ENCODE measurements at regions not wholly inside any gene's neighbourhood (a gene's known extent, or its start where the extent isn't known, plus 50 kb on each side); places are given as distances from the start of the nearest gene placed in this dataset.

DNA sequence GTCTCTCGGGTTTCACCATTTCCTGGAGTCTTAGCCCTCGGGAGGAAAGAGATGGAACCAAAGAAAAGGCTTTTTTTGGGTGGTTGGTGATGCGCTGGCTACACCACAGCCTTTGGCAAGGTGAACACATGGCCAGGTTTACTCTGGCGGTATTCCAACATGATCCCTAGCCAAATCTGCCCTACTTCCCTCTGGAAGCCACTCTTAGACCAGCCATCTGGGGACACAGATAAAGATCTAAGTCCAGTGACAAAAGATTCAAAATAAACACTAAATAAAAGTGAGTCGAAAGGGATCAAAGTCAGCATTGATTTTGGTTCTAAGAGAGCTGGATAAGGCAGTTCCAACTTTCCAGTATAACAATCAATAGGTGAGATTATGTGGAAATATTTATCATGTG, 694.5 kb downstream of the VRK1 start:
- TF ChIP-seq, protein P1, sequence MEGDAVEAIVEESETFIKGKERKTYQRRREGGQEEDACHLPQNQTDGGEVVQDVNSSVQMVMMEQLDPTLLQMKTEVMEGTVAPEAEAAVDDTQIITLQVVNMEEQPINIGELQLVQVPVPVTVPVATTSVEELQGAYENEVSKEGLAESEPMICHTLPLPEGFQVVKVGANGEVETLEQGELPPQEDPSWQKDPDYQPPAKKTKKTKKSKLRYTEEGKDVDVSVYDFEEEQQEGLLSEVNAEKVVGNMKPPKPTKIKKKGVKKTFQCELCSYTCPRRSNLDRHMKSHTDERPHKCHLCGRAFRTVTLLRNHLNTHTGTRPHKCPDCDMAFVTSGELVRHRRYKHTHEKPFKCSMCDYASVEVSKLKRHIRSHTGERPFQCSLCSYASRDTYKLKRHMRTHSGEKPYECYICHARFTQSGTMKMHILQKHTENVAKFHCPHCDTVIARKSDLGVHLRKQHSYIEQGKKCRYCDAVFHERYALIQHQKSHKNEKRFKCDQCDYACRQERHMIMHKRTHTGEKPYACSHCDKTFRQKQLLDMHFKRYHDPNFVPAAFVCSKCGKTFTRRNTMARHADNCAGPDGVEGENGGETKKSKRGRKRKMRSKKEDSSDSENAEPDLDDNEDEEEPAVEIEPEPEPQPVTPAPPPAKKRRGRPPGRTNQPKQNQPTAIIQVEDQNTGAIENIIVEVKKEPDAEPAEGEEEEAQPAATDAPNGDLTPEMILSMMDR (IDR thresholded peaks at IDR 0.05; ENCODE audit: partially characterized antibody, unreplicated experiment), result no peak
- Mint-ChIP-seq H3K27ac (ENCODE audit: unreplicated experiment) (no peak overlapping the region), H3K4me1 (ENCODE audit: low read depth, unreplicated experiment) (no peaks in the 10 kb centered on the region), H3K9me3 (ENCODE audit: unreplicated experiment) (peaks cover 2% of the 10 kb centered on the region), H3K27me3 (ENCODE audit: unreplicated experiment) (peaks cover 5% of the 10 kb centered on the region), H3K36me3 (ENCODE audit: unreplicated experiment) (no peaks in the 10 kb centered on the region), H3K4me3 (ENCODE audit: unreplicated experiment) (no peak overlapping the region)
- DNase-seq, result no peak

DNA sequence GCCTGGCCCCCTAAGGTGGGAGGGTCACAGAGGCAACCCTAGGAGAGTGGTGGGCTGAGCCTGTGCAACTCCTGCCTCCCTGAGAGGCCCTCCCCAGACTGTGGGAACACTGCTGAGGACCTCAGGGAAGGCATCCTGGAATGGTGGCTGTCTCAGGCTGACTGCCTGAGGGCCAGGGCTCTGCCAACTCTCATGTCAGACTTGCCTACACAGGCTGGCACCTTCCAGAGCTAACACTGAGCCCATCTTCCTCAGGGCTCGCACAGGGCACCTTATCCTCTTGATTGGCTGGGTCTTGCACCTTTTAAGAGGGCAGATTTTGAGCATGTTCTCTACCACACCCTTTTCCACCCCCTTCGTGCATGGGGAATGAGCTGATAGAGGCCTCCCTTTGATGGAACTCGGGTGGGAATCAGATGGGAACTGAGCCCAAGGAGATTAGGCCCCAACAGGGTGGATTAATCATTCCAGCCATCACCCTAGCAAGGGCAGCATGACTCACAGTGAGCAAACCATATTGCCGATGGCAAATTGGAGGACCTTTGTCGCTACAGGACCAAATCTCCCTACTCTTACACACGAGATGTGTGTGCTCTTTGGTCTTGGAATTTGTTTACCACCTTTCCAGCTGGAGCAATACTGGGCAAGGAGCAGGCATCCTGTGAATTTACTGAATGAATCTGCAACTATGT, 702.8 kb downstream of the VRK1 start:
- Mint-ChIP-seq H3K4me1 (ENCODE audit: low read depth, unreplicated experiment) (no peaks in the 10 kb centered on the region), H3K27me3 (ENCODE audit: unreplicated experiment) (no peaks in the 10 kb centered on the region), H3K9me3 (ENCODE audit: unreplicated experiment) (no peaks in the 10 kb centered on the region), H3K27ac (ENCODE audit: unreplicated experiment) (no peak overlapping the region), H3K4me3 (ENCODE audit: unreplicated experiment) (no peak overlapping the region), H3K36me3 (ENCODE audit: unreplicated experiment) (no peaks in the 10 kb centered on the region)
- TF ChIP-seq, protein P1 (IDR thresholded peaks at IDR 0.05; ENCODE audit: partially characterized antibody, unreplicated experiment), result no peak
- no peak for DNase-seq

DNA sequence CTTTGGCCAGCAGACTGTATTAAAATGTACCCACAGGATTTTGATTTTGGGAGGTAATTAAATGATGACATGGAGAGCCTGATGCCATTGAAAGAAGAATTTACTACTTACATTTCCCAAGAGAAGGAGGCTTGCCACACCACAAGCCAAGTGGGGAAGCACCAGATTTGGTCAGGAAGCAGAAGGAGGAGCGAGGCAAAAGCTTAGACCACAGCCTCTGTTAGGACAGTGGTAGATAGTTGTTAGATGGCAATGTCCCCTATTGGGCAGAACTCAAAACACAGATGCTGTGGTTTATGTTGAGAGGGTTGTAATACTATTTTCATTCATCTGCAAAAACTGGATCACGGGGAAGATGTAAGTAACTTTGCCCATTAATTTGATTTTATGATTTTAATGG, 709.4 kb downstream of the VRK1 start:
- H3K4me3 Mint-ChIP-seq (ENCODE audit: unreplicated experiment), result no peak overlapping the region
- no peak overlapping the region for H3K27ac Mint-ChIP-seq (ENCODE audit: unreplicated experiment)
- H3K4me1 Mint-ChIP-seq (ENCODE audit: low read depth, unreplicated experiment), result no peaks in the 10 kb centered on the region
- TF ChIP-seq, protein P1 (IDR thresholded peaks at IDR 0.05; ENCODE audit: partially characterized antibody, unreplicated experiment), result no peak
- H3K9me3 Mint-ChIP-seq (ENCODE audit: unreplicated experiment), result peaks cover 4% of the 10 kb centered on the region
- H3K27me3 Mint-ChIP-seq (ENCODE audit: unreplicated experiment), result no peaks in the 10 kb centered on the region
- DNase-seq, result no peak
- H3K36me3 Mint-ChIP-seq (ENCODE audit: unreplicated experiment), result peaks cover 16% of the 10 kb centered on the region

DNA sequence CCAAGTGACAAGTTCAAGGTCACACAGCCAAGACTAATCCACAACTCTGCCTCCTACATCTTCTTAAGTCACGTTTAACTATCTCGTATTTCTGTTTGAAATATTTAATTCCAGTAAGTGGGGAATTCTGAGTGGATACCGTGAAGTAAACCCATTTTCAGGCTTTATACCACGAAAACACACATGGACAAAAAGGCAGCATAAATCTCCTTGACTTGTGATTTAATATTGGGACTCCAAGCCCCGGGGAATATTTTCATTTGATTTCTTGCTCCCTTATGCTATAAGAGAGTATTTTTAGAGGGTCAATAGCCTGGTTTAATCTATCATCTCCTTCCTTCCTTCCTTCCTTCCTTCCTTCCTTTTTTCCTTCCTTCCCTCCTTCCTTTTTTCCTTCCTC, 716.7 kb downstream of the VRK1 start:
- DNase-seq, result no peak
- peaks cover 4% of the 10 kb centered on the region for H3K9me3 Mint-ChIP-seq (ENCODE audit: unreplicated experiment)
- H3K27me3 Mint-ChIP-seq (ENCODE audit: unreplicated experiment), result no peaks in the 10 kb centered on the region
- H3K4me3 Mint-ChIP-seq (ENCODE audit: unreplicated experiment), result no peak overlapping the region
- peaks cover 8% of the 10 kb centered on the region for H3K36me3 Mint-ChIP-seq (ENCODE audit: unreplicated experiment)
- H3K4me1 Mint-ChIP-seq (ENCODE audit: low read depth, unreplicated experiment), result no peaks in the 10 kb centered on the region
- TF ChIP-seq, protein P1 (IDR thresholded peaks at IDR 0.05; ENCODE audit: partially characterized antibody, unreplicated experiment), result no peak
- no peak overlapping the region for H3K27ac Mint-ChIP-seq (ENCODE audit: unreplicated experiment)

DNA sequence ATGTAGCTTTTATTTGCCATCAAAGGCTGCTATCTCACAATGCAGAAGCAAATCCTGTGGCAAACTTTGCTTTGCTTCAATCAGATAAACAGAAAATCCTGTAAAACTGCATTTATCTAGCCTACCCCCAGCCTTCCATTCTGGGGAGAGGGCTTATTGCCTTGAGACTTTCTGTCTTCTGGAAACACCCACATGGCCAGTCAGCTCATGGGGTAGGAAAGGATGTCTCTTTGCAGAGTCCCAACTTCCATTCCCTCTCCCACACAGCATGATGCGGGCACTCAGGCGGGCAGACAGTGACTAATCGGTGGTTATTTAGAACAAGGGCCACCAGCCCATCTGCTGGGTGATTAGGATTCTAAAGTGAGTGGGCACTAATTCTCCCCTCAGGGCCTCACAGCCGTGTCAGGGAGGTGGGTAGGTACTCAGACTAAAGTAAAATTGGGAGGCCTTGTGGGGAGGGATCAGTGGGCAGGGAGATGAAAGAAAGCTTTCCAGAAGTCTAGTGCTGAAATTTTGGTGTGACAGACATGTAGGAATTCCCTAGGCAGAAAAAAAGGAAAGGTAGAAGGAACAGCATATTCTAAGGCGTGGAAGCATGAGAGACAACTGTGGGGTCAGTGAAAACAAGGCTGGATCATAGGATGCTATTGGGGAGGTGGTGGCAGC, 720.5 kb downstream of the VRK1 start:
- no peaks in the 10 kb centered on the region for H3K9me3 Mint-ChIP-seq (ENCODE audit: unreplicated experiment)

More for the DNA sequence above, 720.5 kb downstream of the VRK1 start:
- Mint-ChIP-seq H3K27me3 (ENCODE audit: unreplicated experiment) (peaks cover 2% of the 10 kb centered on the region), H3K4me1 (ENCODE audit: low read depth, unreplicated experiment) (no peaks in the 10 kb centered on the region), H3K4me3 (ENCODE audit: unreplicated experiment) (no peak overlapping the region), H3K27ac (ENCODE audit: unreplicated experiment) (no peak overlapping the region), H3K36me3 (ENCODE audit: unreplicated experiment) (no peaks in the 10 kb centered on the region)
- TF ChIP-seq, protein P1 (IDR thresholded peaks at IDR 0.05; ENCODE audit: partially characterized antibody, unreplicated experiment), result no peak
- no peak for DNase-seq
